ENCODE measurements at regions not wholly inside any gene's neighbourhood (a gene's known extent, or its start where the extent isn't known, plus 50 kb on each side); places are given as distances from the start of the nearest gene placed in this dataset.

- Histone ChIP-seq H3K18ac (ENCODE audit: low read depth in 1 of 2, low read length in 2 of 2) (no peak overlapping the region), H3K27me3 (ENCODE audit: control insufficient read depth in 1 of 2, insufficient read depth in 1 of 2, low read length in 2 of 2) (peaks cover 0 to 30% of the 10 kb centered on the region in 2 experiments), H4K91ac (ENCODE audit: low read length) (no peak overlapping the region), H2AFZ (ENCODE audit: low read depth, low read length) (no peak overlapping the region), H3K4me1 (ENCODE audit: control insufficient read depth, insufficient read depth, low read depth, low read length) (peaks cover 2% of the 10 kb centered on the region), H3K9ac (ENCODE audit: low read length) (no peak overlapping the region), H3K4me3 (ENCODE audit: insufficient read depth in 1 of 2, low read depth in 1 of 2, low read length in 2 of 2) (no peak overlapping the region), H3K4me2 (ENCODE audit: low read length, poor library complexity, severe bottlenecking) (no peak overlapping the region), H3K23ac (ENCODE audit: low read length in 2 of 2) (no peak overlapping the region), H2BK120ac (ENCODE audit: low read depth, low read length) (no peak overlapping the region), H4K8ac (ENCODE audit: low read length) (no peak overlapping the region), H2BK5ac (ENCODE audit: low read depth, low read length, poor library complexity, severe bottlenecking) (no peak overlapping the region), H2BK15ac (ENCODE audit: low read depth, poor library complexity, severe bottlenecking) (no peak overlapping the region), H3K14ac (ENCODE audit: low read length in 2 of 2) (peak overlapping the region in 1 of 2 experiments; percentile 50), H3K4ac (ENCODE audit: low read depth in 1 of 2, low read length in 2 of 2) (no peak overlapping the region), H2AK5ac (ENCODE audit: low read length, severe bottlenecking) (no peak overlapping the region), H3K27ac (ENCODE audit: low read length, poor library complexity, severe bottlenecking) (no peak overlapping the region), H2BK12ac (ENCODE audit: low read length in 2 of 2) (no peak overlapping the region), H3K36me3 (ENCODE audit: control insufficient read depth in 1 of 2, insufficient read depth in 2 of 2, low read depth in 1 of 2, low read length in 2 of 2) (no peaks in the 10 kb centered on the region), H3K79me1 (replicated peaks; ENCODE audit: low read length, poor library complexity, severe bottlenecking) (no peaks in the 10 kb centered on the region), H3K9me3 (ENCODE audit: control insufficient read depth, low read length) (no peaks in the 10 kb centered on the region)
- 88% methylated on average over 14 of the region's 14 CpGs for WGBS
- no peak for DNase-seq
Measured at GRCh38 chr4:153095448-153096204, 108.6 kb upstream of the TRIM2 start.

- H3K27me3 ChIP-seq (ENCODE audit: control insufficient read depth in 1 of 2, insufficient read depth in 1 of 2, low read length in 2 of 2): peaks cover 0 to 26% of the 10 kb centered on the region in 2 experiments
- H2BK12ac ChIP-seq (ENCODE audit: low read length in 2 of 2): no peak overlapping the region
- H2BK120ac ChIP-seq (ENCODE audit: low read depth, low read length): no peak overlapping the region
- no peak for DNase-seq
- H3K14ac ChIP-seq (ENCODE audit: low read length in 2 of 2): no peak overlapping the region
- peaks cover 2% of the 10 kb centered on the region for H3K4me1 ChIP-seq (ENCODE audit: control insufficient read depth, insufficient read depth, low read depth, low read length)
- no peaks in the 10 kb centered on the region for H3K36me3 ChIP-seq (ENCODE audit: control insufficient read depth in 1 of 2, insufficient read depth in 2 of 2, low read depth in 1 of 2, low read length in 2 of 2)
- no peak overlapping the region for H3K18ac ChIP-seq (ENCODE audit: low read depth in 1 of 2, low read length in 2 of 2)
- no peak overlapping the region for H4K8ac ChIP-seq (ENCODE audit: low read length)
- no peak overlapping the region for H3K4me3 ChIP-seq (ENCODE audit: insufficient read depth in 1 of 2, low read depth in 1 of 2, low read length in 2 of 2)
- H3K9me3 ChIP-seq (ENCODE audit: control insufficient read depth, low read length): no peaks in the 10 kb centered on the region
- H2AFZ ChIP-seq (ENCODE audit: low read depth, low read length): no peak overlapping the region
- H3K4ac ChIP-seq (ENCODE audit: low read depth in 1 of 2, low read length in 2 of 2): no peak overlapping the region
- no peaks in the 10 kb centered on the region for H3K79me1 ChIP-seq (replicated peaks; ENCODE audit: low read length, poor library complexity, severe bottlenecking)
- no peak overlapping the region for H3K27ac ChIP-seq (ENCODE audit: low read length, poor library complexity, severe bottlenecking)
- H2AK5ac ChIP-seq (ENCODE audit: low read length, severe bottlenecking): no peak overlapping the region
- no peak overlapping the region for H3K9ac ChIP-seq (ENCODE audit: low read length)
- no peak overlapping the region for H2BK15ac ChIP-seq (ENCODE audit: low read depth, poor library complexity, severe bottlenecking)
- 95% methylated on average over 3 of the region's 3 CpGs for WGBS
- H2BK5ac ChIP-seq (ENCODE audit: low read depth, low read length, poor library complexity, severe bottlenecking): no peak overlapping the region
- no peak overlapping the region for H3K23ac ChIP-seq (ENCODE audit: low read length in 2 of 2)
- no peak overlapping the region for H4K91ac ChIP-seq (ENCODE audit: low read length)
- no peak overlapping the region for H3K4me2 ChIP-seq (ENCODE audit: low read length, poor library complexity, severe bottlenecking)
Measured at GRCh38 chr4:153096344-153096743, 107.9 kb upstream of the TRIM2 start.

- Histone ChIP-seq H3K4me1 (ENCODE audit: control insufficient read depth, insufficient read depth, low read depth, low read length) (no peaks in the 10 kb centered on the region), H3K14ac (ENCODE audit: low read length in 2 of 2) (no peak overlapping the region), H2AK5ac (ENCODE audit: low read length, severe bottlenecking) (no peak overlapping the region), H3K79me1 (replicated peaks; ENCODE audit: low read length, poor library complexity, severe bottlenecking) (no peaks in the 10 kb centered on the region), H4K8ac (ENCODE audit: low read length) (no peak overlapping the region), H3K27ac (ENCODE audit: low read length, poor library complexity, severe bottlenecking) (no peak overlapping the region), H3K4me3 (ENCODE audit: insufficient read depth in 1 of 2, low read depth in 1 of 2, low read length in 2 of 2) (no peak overlapping the region), H2BK15ac (ENCODE audit: low read depth, poor library complexity, severe bottlenecking) (no peak overlapping the region), H3K4me2 (ENCODE audit: low read length, poor library complexity, severe bottlenecking) (no peak overlapping the region), H2BK12ac (ENCODE audit: low read length in 2 of 2) (no peak overlapping the region), H3K36me3 (ENCODE audit: control insufficient read depth in 1 of 2, insufficient read depth in 2 of 2, low read depth in 1 of 2, low read length in 2 of 2) (no peaks in the 10 kb centered on the region), H3K9me3 (ENCODE audit: control insufficient read depth, low read length) (no peaks in the 10 kb centered on the region), H3K23ac (ENCODE audit: low read length in 2 of 2) (no peak overlapping the region), H2AFZ (ENCODE audit: low read depth, low read length) (no peak overlapping the region), H3K4ac (ENCODE audit: low read depth in 1 of 2, low read length in 2 of 2) (no peak overlapping the region), H3K9ac (ENCODE audit: low read length) (no peak overlapping the region), H2BK120ac (ENCODE audit: low read depth, low read length) (no peak overlapping the region), H3K18ac (ENCODE audit: low read depth in 1 of 2, low read length in 2 of 2) (no peak overlapping the region), H2BK5ac (ENCODE audit: low read depth, low read length, poor library complexity, severe bottlenecking) (no peak overlapping the region), H4K91ac (ENCODE audit: low read length) (no peak overlapping the region), H3K27me3 (ENCODE audit: control insufficient read depth in 1 of 2, insufficient read depth in 1 of 2, low read length in 2 of 2) (peaks cover 0 to 20% of the 10 kb centered on the region in 2 experiments)
- 63% methylated on average over 3 of the region's 3 CpGs for WGBS
- DNase-seq: no peak
Measured at GRCh38 chr4:153098427-153098826, 105.8 kb upstream of the TRIM2 start.

- H3K9ac ChIP-seq (ENCODE audit: low read length): no peak overlapping the region
- H2BK15ac ChIP-seq (ENCODE audit: low read depth, poor library complexity, severe bottlenecking): no peak overlapping the region
- H2BK12ac ChIP-seq (ENCODE audit: low read length in 2 of 2): no peak overlapping the region
- H3K4me3 ChIP-seq (ENCODE audit: insufficient read depth in 1 of 2, low read depth in 1 of 2, low read length in 2 of 2): no peak overlapping the region
- no peaks in the 10 kb centered on the region for H3K36me3 ChIP-seq (ENCODE audit: control insufficient read depth in 1 of 2, insufficient read depth in 2 of 2, low read depth in 1 of 2, low read length in 2 of 2)
- H2BK120ac ChIP-seq (ENCODE audit: low read depth, low read length): no peak overlapping the region
- H2AFZ ChIP-seq (ENCODE audit: low read depth, low read length): no peak overlapping the region
- H3K27me3 ChIP-seq (ENCODE audit: control insufficient read depth in 1 of 2, insufficient read depth in 1 of 2, low read length in 2 of 2): peaks cover 0 to 26% of the 10 kb centered on the region in 2 experiments
- H3K4me2 ChIP-seq (ENCODE audit: low read length, poor library complexity, severe bottlenecking): no peak overlapping the region
- H3K9me3 ChIP-seq (ENCODE audit: control insufficient read depth, low read length): peaks cover 3% of the 10 kb centered on the region
- H3K18ac ChIP-seq (ENCODE audit: low read depth in 1 of 2, low read length in 2 of 2): no peak overlapping the region
- H3K23ac ChIP-seq (ENCODE audit: low read length in 2 of 2): no peak overlapping the region
- no peaks in the 10 kb centered on the region for H3K79me1 ChIP-seq (replicated peaks; ENCODE audit: low read length, poor library complexity, severe bottlenecking)
- no peak for DNase-seq
- no peak overlapping the region for H4K91ac ChIP-seq (ENCODE audit: low read length)
- H2AK5ac ChIP-seq (ENCODE audit: low read length, severe bottlenecking): no peak overlapping the region
- no peaks in the 10 kb centered on the region for H3K4me1 ChIP-seq (ENCODE audit: control insufficient read depth, insufficient read depth, low read depth, low read length)
- no peak overlapping the region for H2BK5ac ChIP-seq (ENCODE audit: low read depth, low read length, poor library complexity, severe bottlenecking)
- H3K14ac ChIP-seq (ENCODE audit: low read length in 2 of 2): no peak overlapping the region
- H3K4ac ChIP-seq (ENCODE audit: low read depth in 1 of 2, low read length in 2 of 2): no peak overlapping the region
- H4K8ac ChIP-seq (ENCODE audit: low read length): no peak overlapping the region
- H3K27ac ChIP-seq (ENCODE audit: low read length, poor library complexity, severe bottlenecking): no peak overlapping the region
- 100% methylated on average over 2 of the region's 3 CpGs for WGBS
Measured at GRCh38 chr4:153099391-153100140, 104.7 kb upstream of the TRIM2 start.

All from mesenchymal stem cell (in vitro differentiated cells and primary cell).